ENCODE measurements at regions not wholly inside any gene's neighbourhood (a gene's known extent, or its start where the extent isn't known, plus 50 kb on each side); places are given as distances from the start of the nearest gene placed in this dataset.

GRCh38 chr1:38420666-38421065 lies 374.1 kb upstream of the POU3F1 start:
- TF ChIP-seq CTCF (IDR thresholded peaks at IDR 0.05; ENCODE audit: low read depth, low read length): no peak
- H3K4me3 ChIP-seq (ENCODE audit: low read depth, low read length): no peak overlapping the region

- TF ChIP-seq CTCF (IDR thresholded peaks at IDR 0.05; ENCODE audit: low read depth, low read length): no peak
- H3K4me3 ChIP-seq (ENCODE audit: low read depth, low read length): no peak overlapping the region
Measured at GRCh38 chr1:38418195-38419030, 371.8 kb upstream of the POU3F1 start.

GRCh38 chr1:38403667-38404066 lies 357.1 kb upstream of the POU3F1 start:
- TF ChIP-seq CTCF (IDR thresholded peaks at IDR 0.05; ENCODE audit: low read depth, low read length): no peak
- H3K4me3 ChIP-seq (ENCODE audit: low read depth, low read length): no peak overlapping the region

- no peak overlapping the region for H3K4me3 ChIP-seq (ENCODE audit: low read depth, low read length)
- TF ChIP-seq CTCF (IDR thresholded peaks at IDR 0.05; ENCODE audit: low read depth, low read length): no peak
Measured at GRCh38 chr1:38402230-38402815, 355.7 kb upstream of the POU3F1 start.

GRCh38 chr1:38396606-38397005 lies 350.0 kb upstream of the POU3F1 start:
- no peak for TF ChIP-seq CTCF (IDR thresholded peaks at IDR 0.05; ENCODE audit: low read depth, low read length)
- H3K4me3 ChIP-seq (ENCODE audit: low read depth, low read length): no peak overlapping the region

GRCh38 chr1:38394303-38394702 lies 347.7 kb upstream of the POU3F1 start:
- TF ChIP-seq CTCF (IDR thresholded peaks at IDR 0.05; ENCODE audit: low read depth, low read length): no peak
- no peak overlapping the region for H3K4me3 ChIP-seq (ENCODE audit: low read depth, low read length)

GRCh38 chr1:38392861-38393260 lies 346.3 kb upstream of the POU3F1 start:
- no peak overlapping the region for H3K4me3 ChIP-seq (ENCODE audit: low read depth, low read length)
- TF ChIP-seq CTCF (IDR thresholded peaks at IDR 0.05; ENCODE audit: low read depth, low read length): no peak

Data from WI38 (cell line).